ENCODE measurements at regions not wholly inside any gene's neighbourhood (a gene's known extent, or its start where the extent isn't known, plus 50 kb on each side); places are given as distances from the start of the nearest gene placed in this dataset.

DNA sequence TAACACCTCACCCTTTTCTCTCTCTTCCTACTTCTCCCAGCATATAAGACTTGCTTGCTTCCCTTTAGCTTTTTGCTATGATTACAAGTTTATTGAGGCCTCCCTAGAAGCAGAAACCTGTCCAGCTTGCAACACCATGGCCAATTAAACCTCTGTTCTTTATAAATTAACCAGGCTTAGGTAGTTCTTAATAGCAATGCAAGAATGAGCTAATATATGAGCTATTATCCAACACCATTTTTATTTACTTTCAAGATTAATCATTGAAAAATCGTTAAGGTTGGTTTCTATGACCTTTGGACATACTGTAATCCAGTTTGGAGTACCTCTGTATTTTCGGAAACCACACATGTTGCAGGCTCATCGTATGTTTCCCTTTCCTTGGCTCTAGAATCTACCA is 643.1 kb downstream of the ZPLD1 start:
- TF ChIP-seq HDGF (IDR thresholded peaks at IDR 0.05; ENCODE audit: borderline replicate concordance) (no peak), L3MBTL2 (conservative IDR thresholded peaks at IDR 0.05) (no peak), TARDBP (IDR thresholded peaks at IDR 0.05) (no peak), SP1 (IDR thresholded peaks at IDR 0.05) (no peak), FOXA1 (IDR thresholded peaks at IDR 0.05) (no peak), ELF4 (IDR thresholded peaks at IDR 0.05) (no peak), ZNF384 (IDR thresholded peaks at IDR 0.05) (no peak), ARNT (IDR thresholded peaks at IDR 0.05) (no peak), SUZ12 (IDR thresholded peaks at IDR 0.05) (no peak), CTBP1 (IDR thresholded peaks at IDR 0.05; ENCODE audit: borderline replicate concordance) (no peak), LEF1 (IDR thresholded peaks at IDR 0.05; ENCODE audit: borderline replicate concordance) (no peak), FOXM1 (IDR thresholded peaks at IDR 0.05; ENCODE audit: borderline replicate concordance) (no peak)
- CTCF ChIA-PET, result no interaction called here
- POLR2A ChIA-PET, result no interaction called here
- DNase-seq (ENCODE audit: extremely low spot score), result no peak

DNA sequence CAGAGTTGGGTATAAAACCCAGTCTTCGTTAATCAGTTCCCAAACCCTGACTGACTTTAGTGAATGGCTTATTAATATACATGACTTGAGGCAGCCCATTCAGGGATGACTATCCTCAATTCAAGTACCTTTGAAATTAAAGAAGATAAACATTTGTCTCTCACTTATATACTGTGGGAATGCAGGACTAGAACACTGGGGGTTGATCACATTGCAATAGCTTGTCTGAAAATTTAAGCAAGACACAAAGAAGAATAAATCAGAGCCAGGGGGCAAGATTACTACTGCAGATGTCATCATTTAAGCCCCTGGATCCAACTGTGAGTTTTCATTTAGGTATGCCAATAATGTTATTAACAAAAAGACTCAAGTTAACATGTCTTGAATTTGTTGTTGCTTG is 647.7 kb downstream of the ZPLD1 start:
- ChIA-PET POLR2A (no interaction called here), CTCF (no interaction called here)
- no peak for TF ChIP-seq TARDBP (IDR thresholded peaks at IDR 0.05)
- no peak for TF ChIP-seq ELF4 (IDR thresholded peaks at IDR 0.05)
- no peak for TF ChIP-seq FOXM1 (IDR thresholded peaks at IDR 0.05; ENCODE audit: borderline replicate concordance)
- no peak for TF ChIP-seq SUZ12 (IDR thresholded peaks at IDR 0.05)
- no peak for TF ChIP-seq ARNT (IDR thresholded peaks at IDR 0.05)
- TF ChIP-seq L3MBTL2 (conservative IDR thresholded peaks at IDR 0.05), result no peak
- TF ChIP-seq ZNF384 (IDR thresholded peaks at IDR 0.05), result no peak
- no peak for TF ChIP-seq FOXA1 (IDR thresholded peaks at IDR 0.05)
- TF ChIP-seq NFRKB (IDR thresholded peaks at IDR 0.05), result no peak
- TF ChIP-seq LEF1 (IDR thresholded peaks at IDR 0.05; ENCODE audit: borderline replicate concordance), result no peak
- TF ChIP-seq BHLHE40 (IDR thresholded peaks at IDR 0.05; ENCODE audit: borderline replicate concordance), result no peak
- TF ChIP-seq, protein P1, sequence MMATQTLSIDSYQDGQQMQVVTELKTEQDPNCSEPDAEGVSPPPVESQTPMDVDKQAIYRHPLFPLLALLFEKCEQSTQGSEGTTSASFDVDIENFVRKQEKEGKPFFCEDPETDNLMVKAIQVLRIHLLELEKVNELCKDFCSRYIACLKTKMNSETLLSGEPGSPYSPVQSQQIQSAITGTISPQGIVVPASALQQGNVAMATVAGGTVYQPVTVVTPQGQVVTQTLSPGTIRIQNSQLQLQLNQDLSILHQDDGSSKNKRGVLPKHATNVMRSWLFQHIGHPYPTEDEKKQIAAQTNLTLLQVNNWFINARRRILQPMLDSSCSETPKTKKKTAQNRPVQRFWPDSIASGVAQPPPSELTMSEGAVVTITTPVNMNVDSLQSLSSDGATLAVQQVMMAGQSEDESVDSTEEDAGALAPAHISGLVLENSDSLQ (IDR thresholded peaks at IDR 0.05), result no peak
- no peak for TF ChIP-seq CTBP1 (IDR thresholded peaks at IDR 0.05; ENCODE audit: borderline replicate concordance)
- TF ChIP-seq FOXK2 (IDR thresholded peaks at IDR 0.05), result no peak
- TF ChIP-seq SP1 (IDR thresholded peaks at IDR 0.05), result no peak
- TF ChIP-seq HDGF (IDR thresholded peaks at IDR 0.05; ENCODE audit: borderline replicate concordance), result no peak
- DNase-seq (ENCODE audit: extremely low spot score), result no peak

DNA sequence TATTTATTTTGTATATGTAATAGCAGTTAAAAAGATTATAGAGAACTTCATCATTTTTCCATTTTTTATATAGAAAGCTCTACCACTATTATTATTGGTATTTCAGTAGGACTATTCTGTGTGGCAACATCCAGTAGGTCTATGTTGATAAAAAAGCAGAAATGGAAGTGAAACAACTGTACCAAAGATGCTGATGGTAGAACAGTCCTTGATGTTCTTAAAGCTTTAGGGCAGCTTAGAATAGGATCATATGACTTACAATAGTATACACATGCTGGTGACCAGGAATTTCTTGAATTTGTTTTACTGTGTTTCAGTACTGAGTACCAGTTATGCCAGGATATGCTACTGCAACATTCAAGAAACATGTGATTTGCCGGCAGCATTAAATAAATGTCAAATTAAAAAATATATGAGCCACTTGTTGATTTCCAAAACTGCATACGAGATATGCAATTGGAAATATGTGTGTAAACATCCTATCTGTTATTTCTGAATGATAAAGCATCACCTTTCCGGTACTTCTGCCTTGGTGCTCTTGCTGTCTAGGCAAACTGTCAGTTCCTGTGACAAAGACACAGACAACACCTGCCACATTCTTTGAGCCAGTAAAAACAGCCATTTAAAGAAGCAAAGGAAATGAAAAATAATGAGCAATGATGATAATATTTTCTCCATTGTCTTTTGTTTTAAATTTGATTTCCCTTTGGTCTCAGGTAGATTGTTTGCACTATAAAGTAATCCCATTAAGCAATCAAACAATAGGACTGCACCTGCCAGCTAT is 649.2 kb downstream of the ZPLD1 start:
- ChIA-PET POLR2A (no interaction called here), CTCF (no interaction called here)
- TF ChIP-seq L3MBTL2 (conservative IDR thresholded peaks at IDR 0.05), result no peak
- no peak for DNase-seq (ENCODE audit: extremely low spot score)

- DNase-seq (ENCODE audit: extremely low spot score), result no peak
Observed at GRCh38 chr3:103085465-103085864, 650.6 kb downstream of the ZPLD1 start.

GRCh38 chr3:103089758-103090157 is 654.9 kb downstream of the ZPLD1 start:
- DNase-seq (ENCODE audit: extremely low spot score), result no peak
- CTCF ChIA-PET, result no interaction called here
- TF ChIP-seq SP1 (IDR thresholded peaks at IDR 0.05) (no peak), ELF4 (IDR thresholded peaks at IDR 0.05) (no peak), FOXK2 (IDR thresholded peaks at IDR 0.05) (no peak), LEF1 (IDR thresholded peaks at IDR 0.05; ENCODE audit: borderline replicate concordance) (no peak), HDGF (IDR thresholded peaks at IDR 0.05; ENCODE audit: borderline replicate concordance) (no peak), BHLHE40 (IDR thresholded peaks at IDR 0.05; ENCODE audit: borderline replicate concordance) (no peak), CTBP1 (IDR thresholded peaks at IDR 0.05; ENCODE audit: borderline replicate concordance) (no peak), FOXA1 (IDR thresholded peaks at IDR 0.05) (no peak), ZNF384 (IDR thresholded peaks at IDR 0.05) (no peak), NFRKB (IDR thresholded peaks at IDR 0.05) (no peak), TARDBP (IDR thresholded peaks at IDR 0.05) (no peak), ARNT (IDR thresholded peaks at IDR 0.05) (no peak), FOXM1 (IDR thresholded peaks at IDR 0.05; ENCODE audit: borderline replicate concordance) (no peak), L3MBTL2 (conservative IDR thresholded peaks at IDR 0.05) (no peak), SUZ12 (IDR thresholded peaks at IDR 0.05) (no peak)
- TF ChIP-seq, protein P1 (IDR thresholded peaks at IDR 0.05), result no peak
- POLR2A ChIA-PET, result no interaction called here

More at GRCh38 chr3:103085465-103085864, 650.6 kb downstream of the ZPLD1 start:
- ChIA-PET POLR2A (no interaction called here), CTCF (no interaction called here)
- no peak for TF ChIP-seq FOXM1 (IDR thresholded peaks at IDR 0.05; ENCODE audit: borderline replicate concordance)
- TF ChIP-seq ZNF384 (IDR thresholded peaks at IDR 0.05), result no peak
- TF ChIP-seq ELF4 (IDR thresholded peaks at IDR 0.05), result no peak
- TF ChIP-seq LEF1 (IDR thresholded peaks at IDR 0.05; ENCODE audit: borderline replicate concordance), result no peak
- no peak for TF ChIP-seq FOXK2 (IDR thresholded peaks at IDR 0.05)
- TF ChIP-seq, protein P1 (IDR thresholded peaks at IDR 0.05), result no peak
- TF ChIP-seq SP1 (IDR thresholded peaks at IDR 0.05), result no peak
- TF ChIP-seq NFRKB (IDR thresholded peaks at IDR 0.05), result no peak
- no peak for TF ChIP-seq CTBP1 (IDR thresholded peaks at IDR 0.05; ENCODE audit: borderline replicate concordance)

GRCh38 chr3:103105206-103105605 is 670.4 kb downstream of the ZPLD1 start:
- ChIA-PET POLR2A (no interaction called here), CTCF (no interaction called here)
- DNase-seq (ENCODE audit: extremely low spot score), result no peak
- no peak for TF ChIP-seq HDGF (IDR thresholded peaks at IDR 0.05; ENCODE audit: borderline replicate concordance)
- TF ChIP-seq BHLHE40 (IDR thresholded peaks at IDR 0.05; ENCODE audit: borderline replicate concordance), result no peak

All from HEK293T (cell line).